Left lung (tissue), 4 donors: ENCODE measurements at regions not wholly inside any gene's neighbourhood (a gene's known extent, or its start where the extent isn't known, plus 50 kb on each side); places are given as distances from the start of the nearest gene placed in this dataset.

Source experiments
- ATAC-seq: fragments of 200-7000 bp; cut with Tn5 transposase; one replicate; pipeline ENCODE4 v1.9.1; 2020; ENCODE audit warnings: moderate library complexity
- DNase-seq, 4 donors: peaks; one replicate each; pipeline ENCODE4 v3.0.0-alpha.2; 2013 to 2020
- H3K27ac ChIP-seq, 2 donors: fragments of 200-600 bp; sonication (generic) in 1 of 2; one replicate each; pipeline versions ENCODE4 v1.5.0 to v1.8.0; 2020 to 2021
- H3K27me3 ChIP-seq, 2 donors: fragments of 200-600 bp; sonication (generic) in 1 of 2; one replicate each; pipeline versions ENCODE4 v1.5.0 to v1.8.0; 2020 to 2021
- H3K36me3 ChIP-seq, 2 donors: fragments of 200-600 bp; sonication (generic) in 1 of 2; one replicate each; pipeline versions ENCODE4 v1.5.0 to v1.8.0; 2020 to 2021
- H3K4me1 ChIP-seq, 2 donors: fragments of 200-600 bp; one replicate each; pipeline ENCODE4 v1.8.0; 2021
- H3K4me3 ChIP-seq, 2 donors: fragments of 200-600 bp; sonication (generic) in 1 of 2; one replicate each; pipeline versions ENCODE4 v1.5.0 to v1.8.0; 2020 to 2021; ENCODE audit warnings: mild to moderate bottlenecking in 1 of 2
- H3K9me3 ChIP-seq, 2 donors: fragments of 200-600 bp; sonication (generic) in 1 of 2; one replicate each; pipeline versions ENCODE4 v1.5.0 to v1.8.0; 2020 to 2021
- intact Hi-C, 2 donors: fragments of 100-400 bp; cut with DNase I; formaldehyde crosslinking; loops; one replicate each; pipeline versions ENCODE4 v1.11.2 to v1.14.2; 2022
- TF ChIP-seq, protein P1 (sequence below), 2 donors: fragments of 200-600 bp; sonication (generic) in 1 of 2; IDR thresholded peaks; one replicate each; pipeline versions ENCODE4 v1.5.0 to v1.8.0; 2021; ENCODE audit warnings: antibody characterized with exemption in 2 of 2
- donor health status: DM: no; HTN: yes; CAD: no.
- donor health status: DM: no; HTN: no; CAD: no.

DNA sequence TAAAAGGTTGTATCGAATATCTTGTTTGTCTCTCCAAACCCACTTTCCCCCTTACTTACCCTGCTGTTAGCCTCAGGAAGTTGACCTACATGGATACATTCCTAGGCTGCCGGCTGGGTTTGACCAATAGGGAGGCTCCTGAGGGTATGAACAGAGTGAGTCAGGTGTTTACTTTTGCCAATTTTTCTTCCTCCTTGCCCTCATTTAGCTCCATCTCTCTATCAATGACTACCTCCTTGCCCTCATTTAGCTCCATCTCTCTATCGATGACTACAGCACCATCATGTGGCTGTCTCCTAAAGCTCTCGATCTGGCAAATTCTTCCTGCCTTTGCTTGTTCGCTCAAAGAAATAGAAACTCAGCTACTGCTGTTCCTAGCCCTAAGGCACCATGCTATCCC lies 571.9 kb upstream of the CRIM1 start:
- no peak overlapping the region for H3K27ac ChIP-seq
- no peak overlapping the region for H3K4me3 ChIP-seq
- peaks cover 0 to 4% of the 10 kb centered on the region in 2 donors for H3K9me3 ChIP-seq
- intact Hi-C loops: no loop called here
- TF ChIP-seq, protein P1, sequence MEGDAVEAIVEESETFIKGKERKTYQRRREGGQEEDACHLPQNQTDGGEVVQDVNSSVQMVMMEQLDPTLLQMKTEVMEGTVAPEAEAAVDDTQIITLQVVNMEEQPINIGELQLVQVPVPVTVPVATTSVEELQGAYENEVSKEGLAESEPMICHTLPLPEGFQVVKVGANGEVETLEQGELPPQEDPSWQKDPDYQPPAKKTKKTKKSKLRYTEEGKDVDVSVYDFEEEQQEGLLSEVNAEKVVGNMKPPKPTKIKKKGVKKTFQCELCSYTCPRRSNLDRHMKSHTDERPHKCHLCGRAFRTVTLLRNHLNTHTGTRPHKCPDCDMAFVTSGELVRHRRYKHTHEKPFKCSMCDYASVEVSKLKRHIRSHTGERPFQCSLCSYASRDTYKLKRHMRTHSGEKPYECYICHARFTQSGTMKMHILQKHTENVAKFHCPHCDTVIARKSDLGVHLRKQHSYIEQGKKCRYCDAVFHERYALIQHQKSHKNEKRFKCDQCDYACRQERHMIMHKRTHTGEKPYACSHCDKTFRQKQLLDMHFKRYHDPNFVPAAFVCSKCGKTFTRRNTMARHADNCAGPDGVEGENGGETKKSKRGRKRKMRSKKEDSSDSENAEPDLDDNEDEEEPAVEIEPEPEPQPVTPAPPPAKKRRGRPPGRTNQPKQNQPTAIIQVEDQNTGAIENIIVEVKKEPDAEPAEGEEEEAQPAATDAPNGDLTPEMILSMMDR (IDR thresholded peaks at IDR 0.05): no peak
- H3K4me1 ChIP-seq: no peaks in the 10 kb centered on the region
- no peak for ATAC-seq
- no peaks in the 10 kb centered on the region for H3K36me3 ChIP-seq
- H3K27me3 ChIP-seq: no peaks in the 10 kb centered on the region
- peak in 1 of 4 donors; percentile 5 for DNase-seq

DNA sequence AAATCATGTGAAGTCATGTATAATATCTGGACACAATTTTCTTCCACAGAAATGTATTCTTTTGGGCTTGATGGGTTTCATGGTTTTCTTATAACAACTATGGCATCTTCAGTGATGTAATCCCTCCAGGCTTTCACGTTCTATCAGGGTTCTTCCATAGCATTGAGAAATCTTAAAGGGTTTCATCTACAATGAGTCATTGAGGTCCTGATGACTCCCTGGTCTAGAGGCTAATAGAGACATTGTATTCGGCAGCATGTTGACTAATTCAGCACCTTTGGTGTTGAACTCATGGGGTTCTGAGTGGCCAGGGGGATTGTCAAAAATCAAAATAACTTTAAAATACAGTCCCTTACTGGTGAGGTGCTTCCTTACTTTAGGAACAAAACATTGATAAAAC lies 614.0 kb upstream of the CRIM1 start:
- no peak for ATAC-seq
- intact Hi-C loops: no loop called here
- TF ChIP-seq, protein P1 (IDR thresholded peaks at IDR 0.05): no peak
- DNase-seq: no peak
- Histone ChIP-seq H3K27ac (no peak overlapping the region), H3K4me3 (no peak overlapping the region), H3K9me3 (peaks cover 0 to 6% of the 10 kb centered on the region in 2 donors), H3K27me3 (no peaks in the 10 kb centered on the region), H3K4me1 (no peaks in the 10 kb centered on the region), H3K36me3 (no peaks in the 10 kb centered on the region)

DNA sequence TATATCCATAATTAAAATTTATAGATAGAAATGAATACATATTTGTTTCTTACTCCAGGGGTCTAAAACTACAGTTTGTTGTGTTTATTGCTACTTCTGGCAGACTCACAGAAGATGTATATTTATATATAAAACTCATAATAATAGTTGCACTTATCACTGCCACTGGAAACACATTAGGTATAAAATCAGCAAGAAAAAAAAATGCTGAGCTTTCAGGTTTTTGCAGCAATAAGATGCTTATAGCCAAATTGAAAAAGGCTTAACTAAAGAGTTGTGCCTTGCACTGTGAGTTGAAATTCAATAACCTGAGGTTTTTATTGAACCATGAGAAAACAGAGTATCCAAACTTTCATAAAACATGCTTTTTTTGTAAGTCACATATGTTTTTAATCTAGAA lies 623.9 kb upstream of the CRIM1 start:
- ATAC-seq: no peak
- no peaks in the 10 kb centered on the region for H3K4me1 ChIP-seq
- H3K9me3 ChIP-seq: peaks cover 0 to 3% of the 10 kb centered on the region in 2 donors
- H3K4me3 ChIP-seq: no peak overlapping the region
- no peak for DNase-seq
- H3K27me3 ChIP-seq: no peaks in the 10 kb centered on the region
- TF ChIP-seq, protein P1 (IDR thresholded peaks at IDR 0.05): no peak
- intact Hi-C loops: no loop called here
- H3K27ac ChIP-seq: no peak overlapping the region
- H3K36me3 ChIP-seq: no peaks in the 10 kb centered on the region

DNA sequence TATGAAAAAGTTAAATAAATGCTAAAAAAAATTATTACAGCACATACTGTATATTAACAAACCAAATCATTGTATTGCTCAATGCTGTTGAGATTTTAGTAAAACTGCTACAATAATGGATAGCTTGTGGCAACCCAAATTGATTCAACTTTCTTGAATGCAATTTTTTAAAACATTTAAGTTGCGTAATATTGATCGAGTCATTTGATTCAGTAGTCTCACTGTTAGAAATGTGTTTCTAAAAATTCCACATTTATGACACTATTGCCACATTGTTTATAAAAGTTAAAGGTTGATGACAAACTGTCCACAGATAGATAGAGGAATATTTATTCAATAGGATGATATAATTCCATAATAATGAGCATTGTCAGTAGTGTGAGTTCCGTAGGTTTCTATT lies 640.7 kb upstream of the CRIM1 start:
- H3K4me1 ChIP-seq: no peaks in the 10 kb centered on the region
- H3K9me3 ChIP-seq: no peaks in the 10 kb centered on the region
- H3K27me3 ChIP-seq: no peaks in the 10 kb centered on the region
- no peaks in the 10 kb centered on the region for H3K36me3 ChIP-seq
- TF ChIP-seq, protein P1 (IDR thresholded peaks at IDR 0.05): no peak
- ATAC-seq (no peak), DNase-seq (no peak)
- intact Hi-C loops: no loop called here
- no peak overlapping the region for H3K27ac ChIP-seq
- H3K4me3 ChIP-seq: no peak overlapping the region

DNA sequence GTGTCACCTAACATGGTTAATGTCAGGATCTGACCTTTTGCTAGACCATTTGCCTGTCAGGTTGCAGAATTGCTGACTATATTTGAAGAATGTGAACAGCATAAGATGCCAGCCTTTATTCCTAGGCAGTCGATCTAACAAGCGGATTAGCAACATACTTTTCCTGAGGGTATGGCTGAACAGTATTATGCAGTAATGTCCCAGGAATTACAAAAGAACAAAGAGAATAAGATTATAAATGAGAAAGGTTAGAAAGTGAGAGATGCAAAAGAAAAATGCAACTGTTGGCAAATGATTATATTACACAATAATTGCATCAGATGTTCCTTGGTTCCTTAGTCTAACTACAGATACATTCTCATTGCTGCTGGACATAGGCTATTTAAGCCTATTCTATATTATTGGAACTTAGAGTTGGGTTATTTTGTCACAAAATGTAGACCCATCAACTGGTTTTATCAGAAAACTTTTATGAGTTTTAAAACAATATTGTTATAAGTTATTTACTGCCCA lies 647.1 kb upstream of the CRIM1 start:
- DNase-seq (no peak), ATAC-seq (no peak)
- Histone ChIP-seq H3K36me3 (no peaks in the 10 kb centered on the region), H3K27ac (no peak overlapping the region), H3K9me3 (no peaks in the 10 kb centered on the region), H3K27me3 (no peaks in the 10 kb centered on the region), H3K4me1 (no peaks in the 10 kb centered on the region), H3K4me3 (no peak overlapping the region)
- TF ChIP-seq, protein P1 (IDR thresholded peaks at IDR 0.05): no peak
- intact Hi-C loops: no loop called here
